Large intestine (tissue), 3 donors: ENCODE measurements at regions not wholly inside any gene's neighbourhood (a gene's known extent, or its start where the extent isn't known, plus 50 kb on each side); places are given as distances from the start of the nearest gene placed in this dataset.
A peak's percentile ranks its signal among the peaks of the same experiment; 100 is the strongest.

Source experiments
- DNase-seq, 2 donors: peaks; one replicate each; pipeline versions ENCODE4 v3.0.0 to v3.0.0-alpha.2; 2013
- H3K27ac ChIP-seq: one replicate; pipeline ENCODE4 v1.5.1; 2013; ENCODE audit warnings: low read length
- H3K27me3 ChIP-seq: 2 replicates; pipeline ENCODE4 v1.6.1; 2013; ENCODE audit warnings: low read length; ENCODE audit not compliant: control insufficient read depth, insufficient read depth
- H3K36me3 ChIP-seq: 2 replicates; pipeline ENCODE4 v1.6.1; 2013; ENCODE audit warnings: low read length; ENCODE audit not compliant: control insufficient read depth, insufficient read depth
- H3K4me1 ChIP-seq: one replicate; pipeline ENCODE4 v1.6.1; 2013; ENCODE audit warnings: low read length; ENCODE audit not compliant: control insufficient read depth, insufficient read depth
- H3K4me3 ChIP-seq: one replicate; pipeline ENCODE4 v1.5.1; 2013; ENCODE audit warnings: low read length
- H3K9me3 ChIP-seq: one replicate; pipeline ENCODE4 v1.6.1; 2013; ENCODE audit warnings: mild to moderate bottlenecking, low read depth, low read length, moderate library complexity; ENCODE audit not compliant: control insufficient read depth
- WGBS: methylation state at CpG from one replicate; pipeline ENCODE4 v1.1.5; 2013; ENCODE audit warnings: low lambda C conversion rate; ENCODE audit not compliant: insufficient coverage; 5-methylcytosine and 5-hydroxymethylcytosine counted together

DNA sequence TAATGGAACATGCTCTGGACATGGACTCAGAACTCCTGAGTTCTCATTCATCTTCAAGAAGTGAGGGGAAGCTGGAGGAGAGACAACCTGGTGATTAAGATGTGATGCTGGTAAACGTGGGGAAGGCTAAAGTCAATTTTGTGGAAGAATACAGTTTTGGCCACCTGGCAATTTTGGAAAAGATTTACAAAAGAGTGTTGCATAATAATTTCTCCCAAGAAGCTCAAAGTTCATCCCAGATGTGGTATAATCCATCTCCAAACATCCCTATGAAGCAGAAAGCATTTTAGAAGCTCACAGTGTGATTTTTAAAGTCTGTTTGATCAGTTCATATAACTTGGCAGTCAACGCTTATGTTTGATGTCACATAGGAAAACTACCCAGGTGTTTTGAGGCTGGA, 208.7 kb downstream of the LMX1A start:
- WGBS = 43% methylated on average over 1 of the region's 2 CpGs
- no peak for DNase-seq
- Histone ChIP-seq H3K36me3 (no peaks in the 10 kb centered on the region), H3K27me3 (no peaks in the 10 kb centered on the region), H3K9me3 (no peaks in the 10 kb centered on the region), H3K4me1 (no peaks in the 10 kb centered on the region), H3K4me3 (no peak overlapping the region), H3K27ac (no peak overlapping the region)

DNA sequence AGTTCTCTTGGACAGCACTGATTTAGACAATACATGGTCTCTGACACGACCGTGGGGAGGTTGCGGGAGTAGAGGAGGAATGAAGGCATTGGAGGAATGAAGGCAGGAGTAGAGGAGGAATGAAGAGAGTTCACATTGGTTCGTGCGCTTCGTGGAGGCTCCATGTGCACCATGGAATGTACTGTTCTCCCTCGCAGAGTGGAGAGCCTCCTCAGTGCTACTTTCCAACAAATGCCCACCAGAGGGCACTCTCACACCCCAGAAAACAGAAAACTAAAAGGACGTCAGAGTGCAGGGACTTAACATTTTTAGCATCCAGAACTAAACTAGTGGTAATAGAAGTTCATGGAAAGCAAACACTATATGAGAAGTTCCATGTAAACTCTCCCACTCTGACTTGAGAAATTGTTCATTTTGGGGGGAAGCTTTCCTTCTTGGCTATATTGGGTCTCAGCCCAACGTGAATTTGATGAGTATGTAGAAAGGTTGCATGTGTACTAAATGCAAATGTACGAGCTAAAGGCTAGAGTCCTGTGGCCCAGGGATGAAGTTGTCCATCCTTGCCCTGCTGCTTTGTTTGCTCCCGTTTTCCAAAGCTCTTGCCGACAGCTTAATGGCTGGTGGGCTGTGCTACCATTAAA, 211.6 kb downstream of the LMX1A start:
- Histone ChIP-seq H3K9me3 (no peaks in the 10 kb centered on the region), H3K4me1 (no peaks in the 10 kb centered on the region), H3K4me3 (no peak overlapping the region), H3K27ac (no peak overlapping the region), H3K27me3 (no peaks in the 10 kb centered on the region), H3K36me3 (no peaks in the 10 kb centered on the region)
- 50% methylated on average over 1 of the region's 12 CpGs for WGBS
- DNase-seq = peak; percentile 21 to 37

DNA sequence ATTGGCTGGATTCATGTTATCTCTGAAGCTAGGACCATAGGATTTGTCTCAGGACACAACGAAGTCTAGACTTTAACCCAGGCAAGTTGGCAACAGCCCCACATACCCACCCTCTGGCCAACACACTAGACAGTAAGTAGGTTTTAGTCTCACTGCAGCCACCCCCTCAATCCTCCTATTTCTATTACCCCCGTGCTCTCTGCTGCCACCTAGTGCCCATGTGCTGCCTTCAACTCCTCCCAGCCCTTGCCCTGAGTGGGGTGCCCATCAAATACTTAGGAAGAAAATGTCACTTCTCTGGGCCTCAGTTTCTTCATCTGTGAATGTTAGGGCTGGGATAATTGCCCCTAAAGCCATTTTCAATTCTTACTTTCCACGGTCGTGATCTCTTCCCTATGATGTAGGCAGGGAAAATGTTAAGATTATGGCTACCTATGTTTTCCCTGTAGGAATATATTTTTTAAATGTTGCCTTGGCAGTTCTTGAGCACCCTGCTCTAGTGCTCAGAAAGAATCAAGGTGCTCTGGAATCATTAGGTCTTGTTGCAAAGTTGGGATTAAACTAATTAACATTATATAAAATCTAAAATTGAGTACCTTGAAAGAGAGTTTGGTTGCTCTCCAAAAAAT, 213.0 kb downstream of the LMX1A start:
- H3K36me3 ChIP-seq = no peaks in the 10 kb centered on the region
- no CpG with 5 or more reads among the region's 4 CpGs for WGBS
- no peaks in the 10 kb centered on the region for H3K9me3 ChIP-seq
- no peak overlapping the region for H3K4me3 ChIP-seq
- H3K27me3 ChIP-seq = no peaks in the 10 kb centered on the region
- no peak overlapping the region for H3K27ac ChIP-seq
- no peaks in the 10 kb centered on the region for H3K4me1 ChIP-seq
- DNase-seq = no peak

DNA sequence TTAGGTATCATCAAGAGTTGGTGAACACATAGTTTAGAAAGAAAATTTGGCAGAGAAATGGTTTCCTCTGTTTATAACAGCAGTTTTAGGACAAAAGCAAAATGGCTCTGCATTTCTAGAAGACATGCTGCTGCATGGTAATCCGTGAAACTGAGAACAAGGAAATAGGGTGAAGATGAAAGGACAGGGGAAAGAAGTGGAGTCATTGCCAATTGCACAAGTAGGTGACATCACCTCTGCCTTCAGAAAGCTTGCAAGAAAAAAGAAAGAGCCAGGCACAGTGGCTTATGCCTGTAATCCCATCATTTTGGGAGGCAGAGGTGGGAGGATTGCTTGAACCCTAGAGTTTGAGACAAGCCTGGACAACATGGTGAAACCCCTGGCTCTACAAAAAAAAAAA, 217.6 kb downstream of the LMX1A start:
- Histone ChIP-seq H3K4me3 (no peak overlapping the region), H3K27ac (peak overlapping the region; percentile 41), H3K36me3 (no peaks in the 10 kb centered on the region), H3K27me3 (no peaks in the 10 kb centered on the region), H3K9me3 (no peaks in the 10 kb centered on the region), H3K4me1 (no peaks in the 10 kb centered on the region)
- WGBS = no CpG with 5 or more reads among the region's 1 CpG
- DNase-seq = peak in 1 of 2 donors; percentile 22

DNA sequence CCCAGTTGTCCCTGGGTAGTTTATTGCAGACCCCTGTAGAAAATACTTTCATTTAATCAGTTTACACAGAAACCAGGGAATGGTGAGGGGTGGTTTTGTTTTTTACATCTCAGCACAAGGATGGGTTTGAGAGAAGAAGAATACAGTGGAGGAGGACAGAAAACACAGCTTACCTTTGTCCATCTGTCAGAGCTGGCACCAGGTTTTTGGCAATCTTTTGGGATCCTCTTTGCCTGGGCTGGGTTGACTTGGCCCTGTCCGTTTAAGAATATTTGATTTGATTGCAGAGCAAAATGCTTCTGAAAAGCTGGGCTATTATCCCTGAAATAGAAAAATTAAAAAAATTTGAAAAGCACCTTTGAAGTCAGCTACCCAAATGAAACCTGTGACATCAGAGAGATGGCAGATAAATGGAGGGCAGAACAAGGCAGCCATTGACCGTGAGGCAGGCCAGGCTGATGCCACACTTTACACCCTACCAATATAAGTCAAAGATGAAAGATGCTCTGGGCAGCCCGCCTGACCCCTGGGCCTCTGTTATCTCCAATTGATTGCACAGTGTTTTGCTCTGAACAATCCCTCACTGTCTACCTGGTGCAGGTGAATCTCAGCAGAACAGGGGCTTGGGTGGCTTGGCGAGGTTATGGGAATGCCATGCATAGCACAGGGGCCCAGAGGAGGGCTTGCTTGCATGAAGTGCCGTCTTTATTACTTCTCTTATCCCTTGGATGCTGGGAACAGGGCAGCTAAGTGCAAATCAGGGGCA, 218.8 kb downstream of the LMX1A start:
- Histone ChIP-seq H3K27ac (peak overlapping the region; percentile 41), H3K4me3 (no peak overlapping the region), H3K36me3 (no peaks in the 10 kb centered on the region), H3K4me1 (no peaks in the 10 kb centered on the region), H3K27me3 (no peaks in the 10 kb centered on the region), H3K9me3 (no peaks in the 10 kb centered on the region)
- 20% methylated on average over 2 of the region's 5 CpGs for WGBS
- DNase-seq = peak; percentile 41 to 72

DNA sequence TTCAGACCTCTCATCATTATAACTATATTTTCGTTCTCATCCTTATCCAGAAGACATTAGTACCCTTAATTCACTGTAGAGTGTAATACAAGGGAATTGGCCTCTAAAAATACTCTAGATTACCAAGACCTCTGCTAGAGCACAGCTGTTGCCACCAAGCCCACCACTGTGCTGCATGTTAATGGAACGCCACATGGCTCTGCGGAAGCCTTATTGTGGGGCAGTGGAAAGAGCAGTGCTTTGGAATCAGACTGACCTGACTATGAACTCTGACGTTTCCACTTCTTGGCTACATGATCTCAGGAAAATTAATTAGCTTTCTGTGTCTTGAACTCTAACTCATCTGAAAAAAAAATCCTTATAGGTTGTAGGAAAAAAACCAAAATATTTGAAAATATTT, 222.1 kb downstream of the LMX1A start:
- H3K4me1 ChIP-seq = no peaks in the 10 kb centered on the region
- H3K27me3 ChIP-seq = no peaks in the 10 kb centered on the region
- 100% methylated on average over 1 of the region's 4 CpGs for WGBS
- no peak overlapping the region for H3K4me3 ChIP-seq
- H3K9me3 ChIP-seq = no peaks in the 10 kb centered on the region
- H3K27ac ChIP-seq = no peak overlapping the region
- DNase-seq = peak in 1 of 2 donors; percentile 4
- H3K36me3 ChIP-seq = no peaks in the 10 kb centered on the region

DNA sequence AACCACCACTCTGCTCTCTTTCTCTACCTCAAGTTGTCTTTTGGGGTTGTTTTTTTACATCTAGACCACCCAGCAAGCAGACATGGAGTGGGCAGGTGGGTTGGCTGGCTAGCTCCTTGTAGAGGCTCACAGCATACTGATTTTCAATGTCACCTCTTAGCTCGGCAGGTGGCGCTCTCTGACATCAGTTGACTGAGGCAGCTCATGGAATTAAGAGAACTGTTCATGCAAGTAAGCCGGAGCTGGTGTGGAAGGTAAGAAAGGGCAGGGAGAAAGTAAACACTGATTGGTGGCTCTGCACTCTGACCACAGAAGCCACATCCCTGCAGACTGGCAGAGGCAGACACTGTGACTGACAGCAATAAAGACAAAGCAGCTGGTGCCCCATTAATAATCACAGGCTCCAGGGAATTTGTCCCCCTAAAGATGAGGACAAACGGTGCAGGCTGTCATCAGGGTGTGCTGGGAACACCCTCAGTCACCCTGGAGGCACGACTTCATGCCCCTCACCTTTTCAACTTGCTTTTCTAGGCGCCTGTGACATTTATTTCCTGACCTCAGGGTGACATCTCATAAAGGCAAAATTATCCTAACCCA, 226.8 kb downstream of the LMX1A start:
- no peaks in the 10 kb centered on the region for H3K36me3 ChIP-seq
- peaks cover 2% of the 10 kb centered on the region for H3K27me3 ChIP-seq
- no peak overlapping the region for H3K27ac ChIP-seq
- no peak overlapping the region for H3K4me3 ChIP-seq
- H3K9me3 ChIP-seq = no peaks in the 10 kb centered on the region
- peak; percentile 58 to 68 for DNase-seq
- no peaks in the 10 kb centered on the region for H3K4me1 ChIP-seq
- 0% methylated on average over 3 of the region's 6 CpGs for WGBS

DNA sequence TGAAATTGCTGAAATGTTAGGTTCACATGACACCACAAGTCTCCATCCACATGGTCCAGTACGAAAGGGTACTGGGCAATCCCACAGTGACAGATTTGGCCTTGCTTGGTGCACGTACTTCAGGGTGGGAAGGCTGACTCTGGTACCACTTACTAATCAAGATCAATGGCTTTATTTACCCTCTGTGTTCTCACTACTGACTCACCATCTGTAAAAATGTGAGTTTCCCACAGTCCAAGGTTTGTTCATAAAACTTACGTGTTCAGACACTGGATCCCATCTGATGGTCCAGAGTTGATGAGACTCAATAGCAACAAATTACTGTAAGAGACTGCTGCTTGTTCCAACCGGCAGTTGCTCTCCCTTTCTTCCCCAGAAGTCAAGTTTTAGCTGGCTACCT, 231.7 kb downstream of the LMX1A start:
- Histone ChIP-seq H3K9me3 (no peaks in the 10 kb centered on the region), H3K36me3 (no peaks in the 10 kb centered on the region), H3K4me3 (no peak overlapping the region), H3K27ac (no peak overlapping the region), H3K4me1 (no peaks in the 10 kb centered on the region), H3K27me3 (peaks cover 18% of the 10 kb centered on the region)
- no peak for DNase-seq
- no CpG with 5 or more reads among the region's 4 CpGs for WGBS

DNA sequence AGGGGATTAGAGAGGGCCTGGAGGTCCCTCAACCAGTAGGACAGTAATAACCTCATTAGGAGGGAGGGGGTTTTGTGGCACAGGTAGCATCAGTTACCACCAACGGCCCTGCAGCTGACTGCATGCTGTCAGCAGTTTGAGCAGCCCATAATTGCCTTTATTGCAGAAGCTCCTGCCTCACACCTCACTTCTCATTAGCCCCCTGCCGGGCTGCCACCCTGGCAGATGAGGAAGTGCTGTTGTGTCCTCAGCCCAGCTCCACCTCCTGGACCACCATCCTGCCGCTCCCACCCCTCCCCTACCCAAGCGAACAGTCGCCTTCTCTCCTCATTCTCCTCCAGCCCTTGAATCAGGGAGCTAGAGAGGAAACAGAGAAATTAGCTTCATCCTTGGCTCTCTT, 237.4 kb downstream of the LMX1A start:
- H3K36me3 ChIP-seq = no peaks in the 10 kb centered on the region
- DNase-seq = no peak
- no peak overlapping the region for H3K27ac ChIP-seq
- H3K9me3 ChIP-seq = peaks cover 3% of the 10 kb centered on the region
- H3K27me3 ChIP-seq = peaks cover 55% of the 10 kb centered on the region
- H3K4me3 ChIP-seq = no peak overlapping the region
- no peaks in the 10 kb centered on the region for H3K4me1 ChIP-seq
- no CpG with 5 or more reads among the region's 5 CpGs for WGBS

DNA sequence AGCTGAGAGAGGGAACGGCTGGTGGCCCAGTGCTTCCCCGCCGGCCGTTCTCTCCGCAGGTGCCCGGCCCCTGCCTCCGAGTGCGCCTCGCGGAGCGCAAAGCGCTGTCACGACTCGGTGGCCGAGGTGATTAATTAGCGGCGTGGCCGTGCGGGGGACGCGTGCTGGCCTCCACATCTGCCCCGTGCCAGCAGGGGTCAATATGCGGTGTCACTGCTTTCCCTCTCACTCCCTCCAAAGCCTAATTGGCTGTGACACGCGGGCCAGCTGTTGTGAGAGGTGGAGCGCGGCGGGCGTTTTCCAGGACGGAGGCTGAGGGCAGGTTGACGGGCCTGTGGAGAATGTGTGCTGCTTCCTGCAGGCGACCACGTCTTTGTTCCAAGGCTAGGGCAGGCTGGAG, 239.0 kb downstream of the LMX1A start:
- Histone ChIP-seq H3K4me3 (no peak overlapping the region), H3K4me1 (no peaks in the 10 kb centered on the region), H3K36me3 (no peaks in the 10 kb centered on the region), H3K27me3 (peaks cover 52% of the 10 kb centered on the region), H3K27ac (no peak overlapping the region), H3K9me3 (peaks cover 3% of the 10 kb centered on the region)
- WGBS = no CpG with 5 or more reads among the region's 33 CpGs
- DNase-seq = no peak
